SK-N-SH treated with all-trans-retinoic acid at 6 μM for 48 hours (cell line): ENCODE measurements at regions not wholly inside any gene's neighbourhood (a gene's known extent, or its start where the extent isn't known, plus 50 kb on each side); places are given as distances from the start of the nearest gene placed in this dataset.

Experiments
- ARNTL ChIP-seq: fragments of 450-650 bp; formaldehyde crosslinking; IDR thresholded peaks from 2 replicates; pipeline ENCODE4 v1.5.0; 2020; ENCODE audit warnings: low read depth, mild to moderate bottlenecking, moderate library complexity, borderline replicate concordance
- RARB ChIP-seq: fragments of 250-450 bp; sonication (Bioruptor Pico); IDR thresholded peaks from 2 replicates; pipeline ENCODE4 v1.8.0; 2021; ENCODE audit warnings: mild to moderate bottlenecking, moderate library complexity
- ZC3H10 ChIP-seq: fragments of 250-450 bp; sonication (Bioruptor Pico); IDR thresholded peaks from 2 replicates; pipeline ENCODE4 v1.5.1; 2021; ENCODE audit warnings: mild to moderate bottlenecking, moderate library complexity
- ZFP3 ChIP-seq: fragments of 250-450 bp; sonication (Bioruptor Pico); IDR thresholded peaks from 2 replicates; pipeline ENCODE4 v1.5.0; 2020; ENCODE audit warnings: mild to moderate bottlenecking, moderate library complexity

- TF ChIP-seq RARB (no peak), ARNTL (CRISPR knock-in tag) (no peak), ZC3H10 (CRISPR knock-in tag) (no peak), ZFP3 (no peak)
These were observed 604.8 kb upstream of the RORB start for GRCh38 chr9:73892335-73892734.
